ENCODE measurements at regions not wholly inside any gene's neighbourhood (a gene's known extent, or its start where the extent isn't known, plus 50 kb on each side); places are given as distances from the start of the nearest gene placed in this dataset.

DNA sequence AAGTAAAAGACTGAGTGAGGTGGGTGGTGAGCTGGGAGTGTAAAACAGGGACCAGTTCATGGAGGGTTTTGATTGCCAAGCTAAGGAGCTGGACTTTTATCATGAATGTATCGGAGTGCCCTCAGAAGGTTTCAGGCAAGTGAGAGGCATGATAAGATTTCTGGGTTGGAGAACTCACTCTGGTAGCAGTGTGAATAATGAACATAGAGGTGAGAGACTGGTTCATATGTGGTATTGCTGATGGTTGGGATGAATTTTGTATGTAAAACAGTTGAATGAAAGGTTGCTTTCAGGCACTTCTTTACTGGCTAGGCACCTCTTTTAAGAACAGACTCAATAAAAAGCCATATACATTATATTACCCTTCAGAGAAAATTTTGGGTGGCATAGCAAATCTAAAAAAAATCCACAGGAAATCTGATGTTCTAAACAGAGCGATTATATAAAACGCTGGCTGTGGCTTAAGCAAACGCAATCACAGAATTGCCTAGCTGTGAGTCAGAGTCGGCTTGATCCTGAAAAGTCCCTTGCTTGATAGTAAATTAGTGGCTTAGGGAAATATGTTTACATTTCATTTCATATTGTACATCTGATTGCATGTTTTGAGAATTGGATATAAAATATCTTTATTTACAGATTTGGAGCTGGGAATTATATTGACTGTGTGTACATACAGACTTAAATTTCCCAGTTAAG, 92.9 kb upstream of the HDAC9 start:
- ChIA-PET CTCF (no interaction called here), POLR2A (no interaction called here)
- DNase-seq (ENCODE audit: low spot score) (no peak), ATAC-seq (no peak)
- no peaks in the 10 kb centered on the region for H3K27me3 Mint-ChIP-seq (ENCODE audit: low read depth)
- peaks cover 39% of the 10 kb centered on the region for H3K4me1 Mint-ChIP-seq
- H3K4me3 Mint-ChIP-seq, result no peak overlapping the region
- no peaks in the 10 kb centered on the region for H3K36me3 Mint-ChIP-seq
- TF ChIP-seq, protein P1, sequence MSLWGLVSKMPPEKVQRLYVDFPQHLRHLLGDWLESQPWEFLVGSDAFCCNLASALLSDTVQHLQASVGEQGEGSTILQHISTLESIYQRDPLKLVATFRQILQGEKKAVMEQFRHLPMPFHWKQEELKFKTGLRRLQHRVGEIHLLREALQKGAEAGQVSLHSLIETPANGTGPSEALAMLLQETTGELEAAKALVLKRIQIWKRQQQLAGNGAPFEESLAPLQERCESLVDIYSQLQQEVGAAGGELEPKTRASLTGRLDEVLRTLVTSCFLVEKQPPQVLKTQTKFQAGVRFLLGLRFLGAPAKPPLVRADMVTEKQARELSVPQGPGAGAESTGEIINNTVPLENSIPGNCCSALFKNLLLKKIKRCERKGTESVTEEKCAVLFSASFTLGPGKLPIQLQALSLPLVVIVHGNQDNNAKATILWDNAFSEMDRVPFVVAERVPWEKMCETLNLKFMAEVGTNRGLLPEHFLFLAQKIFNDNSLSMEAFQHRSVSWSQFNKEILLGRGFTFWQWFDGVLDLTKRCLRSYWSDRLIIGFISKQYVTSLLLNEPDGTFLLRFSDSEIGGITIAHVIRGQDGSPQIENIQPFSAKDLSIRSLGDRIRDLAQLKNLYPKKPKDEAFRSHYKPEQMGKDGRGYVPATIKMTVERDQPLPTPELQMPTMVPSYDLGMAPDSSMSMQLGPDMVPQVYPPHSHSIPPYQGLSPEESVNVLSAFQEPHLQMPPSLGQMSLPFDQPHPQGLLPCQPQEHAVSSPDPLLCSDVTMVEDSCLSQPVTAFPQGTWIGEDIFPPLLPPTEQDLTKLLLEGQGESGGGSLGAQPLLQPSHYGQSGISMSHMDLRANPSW (CRISPR knock-in tag; conservative IDR thresholded peaks at IDR 0.05; ENCODE audit: low read depth), result no peak
- TF ChIP-seq ESRRA (CRISPR knock-in tag; IDR thresholded peaks at IDR 0.05; ENCODE audit: borderline replicate concordance) (no peak), TEAD1 (CRISPR knock-in tag; IDR thresholded peaks at IDR 0.05) (no peak), ZNF138 (CRISPR knock-in tag; conservative IDR thresholded peaks at IDR 0.05) (no peak), RELA (CRISPR knock-in tag; IDR thresholded peaks at IDR 0.05; ENCODE audit: borderline replicate concordance) (no peak)
- TF ChIP-seq, protein P2, sequence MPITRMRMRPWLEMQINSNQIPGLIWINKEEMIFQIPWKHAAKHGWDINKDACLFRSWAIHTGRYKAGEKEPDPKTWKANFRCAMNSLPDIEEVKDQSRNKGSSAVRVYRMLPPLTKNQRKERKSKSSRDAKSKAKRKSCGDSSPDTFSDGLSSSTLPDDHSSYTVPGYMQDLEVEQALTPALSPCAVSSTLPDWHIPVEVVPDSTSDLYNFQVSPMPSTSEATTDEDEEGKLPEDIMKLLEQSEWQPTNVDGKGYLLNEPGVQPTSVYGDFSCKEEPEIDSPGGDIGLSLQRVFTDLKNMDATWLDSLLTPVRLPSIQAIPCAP (CRISPR knock-in tag; IDR thresholded peaks at IDR 0.05), result no peak
- no peak overlapping the region for H3K27ac Mint-ChIP-seq
- H3K9me3 Mint-ChIP-seq, result no peaks in the 10 kb centered on the region

DNA sequence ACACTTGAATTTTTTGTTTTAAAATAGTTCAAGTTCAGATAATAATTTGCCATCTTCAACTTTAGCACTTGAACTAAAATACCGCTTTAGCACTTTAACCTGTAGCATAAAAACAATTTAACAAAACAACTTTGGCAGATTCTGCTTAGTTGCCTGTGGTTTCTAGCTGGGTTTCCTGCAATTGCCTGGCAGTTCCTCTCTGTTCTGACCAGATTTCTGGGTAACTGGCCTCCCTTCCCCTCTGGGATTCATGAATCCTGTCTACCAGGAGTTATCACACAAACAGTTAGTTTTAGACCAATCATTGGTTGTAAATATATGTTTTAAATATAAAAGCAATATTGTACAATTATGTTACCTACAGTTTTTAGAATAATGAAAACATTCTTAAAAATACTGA, 89.8 kb upstream of the HDAC9 start:
- no peaks in the 10 kb centered on the region for H3K9me3 Mint-ChIP-seq
- TF ChIP-seq, protein P3, sequence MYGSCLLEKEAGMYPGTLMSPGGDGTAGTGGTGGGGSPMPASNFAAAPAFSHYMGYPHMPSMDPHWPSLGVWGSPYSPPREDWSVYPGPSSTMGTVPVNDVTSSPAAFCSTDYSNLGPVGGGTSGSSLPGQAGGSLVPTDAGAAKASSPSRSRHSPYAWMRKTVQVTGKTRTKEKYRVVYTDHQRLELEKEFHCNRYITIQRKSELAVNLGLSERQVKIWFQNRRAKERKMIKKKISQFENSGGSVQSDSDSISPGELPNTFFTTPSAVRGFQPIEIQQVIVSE (CRISPR knock-in tag; IDR thresholded peaks at IDR 0.05; ENCODE audit: borderline replicate concordance), result no peak
- no peak for TF ChIP-seq GRHL2 (CRISPR knock-in tag; IDR thresholded peaks at IDR 0.05; ENCODE audit: insufficient replicate concordance, severe bottlenecking)
- no peak for TF ChIP-seq ZNF121 (CRISPR knock-in tag; IDR thresholded peaks at IDR 0.05)
- TF ChIP-seq, protein P4, sequence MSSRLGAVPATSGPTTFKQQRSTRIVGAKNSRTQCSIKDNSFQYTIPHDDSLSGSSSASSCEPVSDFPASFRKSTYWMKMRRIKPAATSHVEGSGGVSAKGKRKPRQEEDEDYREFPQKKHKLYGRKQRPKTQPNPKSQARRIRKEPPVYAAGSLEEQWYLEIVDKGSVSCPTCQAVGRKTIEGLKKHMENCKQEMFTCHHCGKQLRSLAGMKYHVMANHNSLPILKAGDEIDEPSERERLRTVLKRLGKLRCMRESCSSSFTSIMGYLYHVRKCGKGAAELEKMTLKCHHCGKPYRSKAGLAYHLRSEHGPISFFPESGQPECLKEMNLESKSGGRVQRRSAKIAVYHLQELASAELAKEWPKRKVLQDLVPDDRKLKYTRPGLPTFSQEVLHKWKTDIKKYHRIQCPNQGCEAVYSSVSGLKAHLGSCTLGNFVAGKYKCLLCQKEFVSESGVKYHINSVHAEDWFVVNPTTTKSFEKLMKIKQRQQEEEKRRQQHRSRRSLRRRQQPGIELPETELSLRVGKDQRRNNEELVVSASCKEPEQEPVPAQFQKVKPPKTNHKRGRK (CRISPR knock-in tag; IDR thresholded peaks at IDR 0.05; ENCODE audit: borderline replicate concordance), result no peak
- no peak for TF ChIP-seq ZNF416 (CRISPR knock-in tag; IDR thresholded peaks at IDR 0.05)
- TF ChIP-seq, protein P5, sequence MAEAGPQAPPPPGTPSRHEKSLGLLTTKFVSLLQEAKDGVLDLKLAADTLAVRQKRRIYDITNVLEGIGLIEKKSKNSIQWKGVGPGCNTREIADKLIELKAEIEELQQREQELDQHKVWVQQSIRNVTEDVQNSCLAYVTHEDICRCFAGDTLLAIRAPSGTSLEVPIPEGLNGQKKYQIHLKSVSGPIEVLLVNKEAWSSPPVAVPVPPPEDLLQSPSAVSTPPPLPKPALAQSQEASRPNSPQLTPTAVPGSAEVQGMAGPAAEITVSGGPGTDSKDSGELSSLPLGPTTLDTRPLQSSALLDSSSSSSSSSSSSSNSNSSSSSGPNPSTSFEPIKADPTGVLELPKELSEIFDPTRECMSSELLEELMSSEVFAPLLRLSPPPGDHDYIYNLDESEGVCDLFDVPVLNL (CRISPR knock-in tag; IDR thresholded peaks at IDR 0.05; ENCODE audit: borderline replicate concordance, low read depth), result no peak
- TF ChIP-seq, protein P6, sequence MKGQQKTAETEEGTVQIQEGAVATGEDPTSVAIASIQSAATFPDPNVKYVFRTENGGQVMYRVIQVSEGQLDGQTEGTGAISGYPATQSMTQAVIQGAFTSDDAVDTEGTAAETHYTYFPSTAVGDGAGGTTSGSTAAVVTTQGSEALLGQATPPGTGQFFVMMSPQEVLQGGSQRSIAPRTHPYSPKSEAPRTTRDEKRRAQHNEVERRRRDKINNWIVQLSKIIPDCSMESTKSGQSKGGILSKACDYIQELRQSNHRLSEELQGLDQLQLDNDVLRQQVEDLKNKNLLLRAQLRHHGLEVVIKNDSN (CRISPR knock-in tag; IDR thresholded peaks at IDR 0.05), result no peak
- TF ChIP-seq, protein P7, sequence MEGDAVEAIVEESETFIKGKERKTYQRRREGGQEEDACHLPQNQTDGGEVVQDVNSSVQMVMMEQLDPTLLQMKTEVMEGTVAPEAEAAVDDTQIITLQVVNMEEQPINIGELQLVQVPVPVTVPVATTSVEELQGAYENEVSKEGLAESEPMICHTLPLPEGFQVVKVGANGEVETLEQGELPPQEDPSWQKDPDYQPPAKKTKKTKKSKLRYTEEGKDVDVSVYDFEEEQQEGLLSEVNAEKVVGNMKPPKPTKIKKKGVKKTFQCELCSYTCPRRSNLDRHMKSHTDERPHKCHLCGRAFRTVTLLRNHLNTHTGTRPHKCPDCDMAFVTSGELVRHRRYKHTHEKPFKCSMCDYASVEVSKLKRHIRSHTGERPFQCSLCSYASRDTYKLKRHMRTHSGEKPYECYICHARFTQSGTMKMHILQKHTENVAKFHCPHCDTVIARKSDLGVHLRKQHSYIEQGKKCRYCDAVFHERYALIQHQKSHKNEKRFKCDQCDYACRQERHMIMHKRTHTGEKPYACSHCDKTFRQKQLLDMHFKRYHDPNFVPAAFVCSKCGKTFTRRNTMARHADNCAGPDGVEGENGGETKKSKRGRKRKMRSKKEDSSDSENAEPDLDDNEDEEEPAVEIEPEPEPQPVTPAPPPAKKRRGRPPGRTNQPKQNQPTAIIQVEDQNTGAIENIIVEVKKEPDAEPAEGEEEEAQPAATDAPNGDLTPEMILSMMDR (IDR thresholded peaks at IDR 0.05), result no peak
- TF ChIP-seq, protein P8, sequence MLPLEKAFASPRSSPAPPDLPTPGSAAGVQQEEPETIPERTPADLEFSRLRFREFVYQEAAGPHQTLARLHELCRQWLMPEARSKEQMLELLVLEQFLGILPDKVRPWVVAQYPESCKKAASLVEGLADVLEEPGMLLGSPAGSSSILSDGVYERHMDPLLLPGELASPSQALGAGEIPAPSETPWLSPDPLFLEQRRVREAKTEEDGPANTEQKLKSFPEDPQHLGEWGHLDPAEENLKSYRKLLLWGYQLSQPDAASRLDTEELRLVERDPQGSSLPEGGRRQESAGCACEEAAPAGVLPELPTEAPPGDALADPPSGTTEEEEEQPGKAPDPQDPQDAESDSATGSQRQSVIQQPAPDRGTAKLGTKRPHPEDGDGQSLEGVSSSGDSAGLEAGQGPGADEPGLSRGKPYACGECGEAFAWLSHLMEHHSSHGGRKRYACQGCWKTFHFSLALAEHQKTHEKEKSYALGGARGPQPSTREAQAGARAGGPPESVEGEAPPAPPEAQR (CRISPR knock-in tag; IDR thresholded peaks at IDR 0.05), result no peak
- TF ChIP-seq, protein P9, sequence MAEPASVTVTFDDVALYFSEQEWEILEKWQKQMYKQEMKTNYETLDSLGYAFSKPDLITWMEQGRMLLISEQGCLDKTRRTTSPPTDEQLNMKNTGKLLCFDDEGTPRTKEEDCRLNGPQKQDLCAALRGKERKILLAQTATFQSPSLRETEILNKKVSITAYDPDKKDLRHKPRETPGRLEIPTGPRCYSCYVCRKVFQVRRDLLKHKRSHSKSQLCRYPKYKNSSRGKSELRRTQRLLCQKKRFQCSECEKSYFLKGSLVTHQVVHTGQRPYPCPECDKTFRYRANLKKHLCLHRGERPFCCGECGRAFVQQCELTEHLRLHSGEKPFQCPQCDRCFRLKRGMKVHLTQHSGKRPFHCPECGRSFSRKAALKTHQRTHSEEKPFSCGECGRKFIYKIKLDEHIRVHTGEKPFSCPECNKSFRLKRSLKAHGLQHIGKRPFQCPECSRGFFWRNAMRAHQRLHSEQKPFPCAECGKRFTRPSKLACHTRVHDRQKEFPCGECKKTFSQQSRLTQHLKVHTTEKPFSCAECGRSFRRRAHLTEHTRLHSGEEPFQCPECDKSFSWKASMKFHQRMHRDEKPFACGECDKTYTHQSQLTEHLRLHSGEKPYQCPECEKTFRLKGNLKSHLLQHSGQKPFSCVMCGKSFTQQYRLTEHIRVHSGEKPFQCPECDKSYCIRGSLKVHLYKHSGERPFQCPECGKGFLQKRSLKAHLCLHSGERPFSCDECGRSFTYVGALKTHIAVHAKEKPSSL (CRISPR knock-in tag; conservative IDR thresholded peaks at IDR 0.05), result no peak
- no peak for TF ChIP-seq RORB (CRISPR knock-in tag; IDR thresholded peaks at IDR 0.05)
- TF ChIP-seq SOX15 (CRISPR knock-in tag; IDR thresholded peaks at IDR 0.05), result no peak
- no peak for TF ChIP-seq PRRX2 (CRISPR knock-in tag; IDR thresholded peaks at IDR 0.05)

More for the DNA sequence above, 89.8 kb upstream of the HDAC9 start:
- Mint-ChIP-seq H3K36me3 (no peaks in the 10 kb centered on the region), H3K4me1 (peaks cover 30% of the 10 kb centered on the region), H3K4me3 (no peak overlapping the region), H3K27me3 (ENCODE audit: low read depth) (no peaks in the 10 kb centered on the region), H3K27ac (no peak overlapping the region)
- DNase-seq (ENCODE audit: low spot score) (no peak), ATAC-seq (no peak)
- POLR2A ChIA-PET, result no interaction called here
- CTCF ChIA-PET, result no interaction called here
